Tibial nerve (tissue), 3 donors: ENCODE measurements at regions not wholly inside any gene's neighbourhood (a gene's known extent, or its start where the extent isn't known, plus 50 kb on each side); places are given as distances from the start of the nearest gene placed in this dataset.

Source experiments
- POLR2A ChIP-seq, 2 donors: fragments of 450-650 bp; IDR thresholded peaks; one replicate each; pipeline ENCODE4 v1.6.1; 2017; ENCODE audit warnings: antibody characterized with exemption in 2 of 2, mild to moderate bottlenecking in 2 of 2, moderate library complexity in 2 of 2
- TF ChIP-seq, protein P1 (sequence below), 5 experiments: fragments of 200-600 bp in 3 of 5; fragments of 450-650 bp in 2 of 5; sonication (generic) in 3 of 5; IDR thresholded peaks; one replicate each; pipeline ENCODE4 v1.5.1; 2016 to 2019; ENCODE audit warnings: antibody characterized with exemption in 5 of 5, mild to moderate bottlenecking in 3 of 5, moderate library complexity in 2 of 5

GRCh38 chr1:58209575-58209974 is 337.0 kb downstream of the OMA1 start:
- TF ChIP-seq POLR2A (IDR thresholded peaks at IDR 0.05): no peak
- TF ChIP-seq, protein P1, sequence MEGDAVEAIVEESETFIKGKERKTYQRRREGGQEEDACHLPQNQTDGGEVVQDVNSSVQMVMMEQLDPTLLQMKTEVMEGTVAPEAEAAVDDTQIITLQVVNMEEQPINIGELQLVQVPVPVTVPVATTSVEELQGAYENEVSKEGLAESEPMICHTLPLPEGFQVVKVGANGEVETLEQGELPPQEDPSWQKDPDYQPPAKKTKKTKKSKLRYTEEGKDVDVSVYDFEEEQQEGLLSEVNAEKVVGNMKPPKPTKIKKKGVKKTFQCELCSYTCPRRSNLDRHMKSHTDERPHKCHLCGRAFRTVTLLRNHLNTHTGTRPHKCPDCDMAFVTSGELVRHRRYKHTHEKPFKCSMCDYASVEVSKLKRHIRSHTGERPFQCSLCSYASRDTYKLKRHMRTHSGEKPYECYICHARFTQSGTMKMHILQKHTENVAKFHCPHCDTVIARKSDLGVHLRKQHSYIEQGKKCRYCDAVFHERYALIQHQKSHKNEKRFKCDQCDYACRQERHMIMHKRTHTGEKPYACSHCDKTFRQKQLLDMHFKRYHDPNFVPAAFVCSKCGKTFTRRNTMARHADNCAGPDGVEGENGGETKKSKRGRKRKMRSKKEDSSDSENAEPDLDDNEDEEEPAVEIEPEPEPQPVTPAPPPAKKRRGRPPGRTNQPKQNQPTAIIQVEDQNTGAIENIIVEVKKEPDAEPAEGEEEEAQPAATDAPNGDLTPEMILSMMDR (IDR thresholded peaks at IDR 0.05): no peak
